ENCODE measurements at regions not wholly inside any gene's neighbourhood (a gene's known extent, or its start where the extent isn't known, plus 50 kb on each side); places are given as distances from the start of the nearest gene placed in this dataset.

GRCh38 chr9:89770531-89771174 lies 165.8 kb downstream of the GADD45G start:
- Histone ChIP-seq H3K9ac (replicated peaks in 1 of 4; ENCODE audit: extremely low read depth in 1 of 4, low read depth in 3 of 4, low read length in 3 of 4) (no peak overlapping the region), H3K4me3 (ENCODE audit: extremely low read depth in 1 of 4, insufficient read depth in 2 of 4, low read depth in 3 of 4, low read length in 4 of 4) (no peak overlapping the region), H3K4me1 (replicated peaks in 1 of 4; ENCODE audit: control insufficient read depth in 3 of 4, insufficient read depth in 4 of 4, low read length in 3 of 4) (no peaks in the 10 kb centered on the region; a peak in 1 of 7 replicates), H2BK15ac (ENCODE audit: low read length) (no peak overlapping the region), H3K4me2 (ENCODE audit: insufficient read depth in 1 of 2, low read depth in 2 of 2, low read length in 2 of 2) (no peak overlapping the region), H2BK20ac (ENCODE audit: low read length) (no peak overlapping the region), H3K56ac (replicated peaks; ENCODE audit: insufficient read length, low read depth, low read length) (no peak overlapping the region), H3K14ac (ENCODE audit: insufficient read length) (no peak overlapping the region), H3K23ac (ENCODE audit: insufficient read length) (no peak overlapping the region), H3K79me2 (ENCODE audit: control insufficient read depth in 1 of 2, insufficient read depth in 2 of 2, low read length in 2 of 2) (no peaks in the 10 kb centered on the region), H3K79me1 (ENCODE audit: low read depth, low read length) (no peaks in the 10 kb centered on the region), H2BK120ac (replicated peaks; ENCODE audit: low read depth, low read length) (no peak overlapping the region), H3K4ac (replicated peaks; ENCODE audit: insufficient read length, low read depth, low read length) (no peak overlapping the region), H4K8ac (ENCODE audit: extremely low read depth, insufficient read depth, low read length) (no peak overlapping the region), H4K5ac (ENCODE audit: insufficient read length, low read depth, low read length) (no peak overlapping the region), H3K27me3 (replicated peaks in 1 of 4; ENCODE audit: control insufficient read depth in 3 of 4, extremely low read depth in 1 of 4, insufficient read depth in 3 of 4, low read length in 3 of 4) (no peaks in the 10 kb centered on the region), H2AK5ac (ENCODE audit: low read depth, low read length) (no peak overlapping the region), H3K9me3 (ENCODE audit: insufficient read depth in 2 of 2, low read depth in 1 of 2, low read length in 1 of 2) (no peaks in the 10 kb centered on the region), H3K27ac (ENCODE audit: low read depth, low read length) (no peak overlapping the region), H2AFZ (ENCODE audit: low read length) (no peak overlapping the region), H2BK12ac (ENCODE audit: low read depth, low read length) (0 out of 2 replicates have a peak overlapping the region, but pooled peaks have one; percentile 27), H2BK5ac (ENCODE audit: low read depth, low read length) (no peak overlapping the region), H4K91ac (replicated peaks; ENCODE audit: insufficient read length, low read length) (no peak overlapping the region), H4K20me1 (replicated peaks in 1 of 2; ENCODE audit: control insufficient read depth in 1 of 2, insufficient read depth in 2 of 2, low read length in 2 of 2) (no peaks in the 10 kb centered on the region), H3K23me2 (ENCODE audit: low read depth, low read length) (no peaks in the 10 kb centered on the region), H3K18ac (ENCODE audit: extremely low read depth, low read length) (no peak overlapping the region), H3K36me3 (ENCODE audit: control insufficient read depth in 2 of 4, insufficient read depth in 4 of 4, low read length in 3 of 4) (no peaks in the 10 kb centered on the region)
- FAIRE-seq = no peak
- WGBS, 2 experiments (ENCODE audit: extremely low coverage in 1 of 2, insufficient coverage in 1 of 2, insufficient read length in 1 of 2, insufficient replicate concordance in 2 of 2, low coverage in 1 of 2, low lambda C conversion rate in 2 of 2, missing lambda C conversion rate in 1 of 2) = 89% methylated on average over 8 of the region's 8 CpGs; no CpG with 5 or more reads in 1 of the 2 experiments
- POLR2A ChIA-PET (ENCODE audit: partially characterized antibody) = no interaction called here
- TF ChIP-seq RAD21 (IDR thresholded peaks at IDR 0.05 in 1 of 2, conservative IDR thresholded peaks at IDR 0.05 in 1 of 2; ENCODE audit: low read depth in 2 of 2, low read length in 2 of 2) (no peak), SIRT6 (IDR thresholded peaks at IDR 0.05; ENCODE audit: low read length) (no peak), ATF2 (IDR thresholded peaks at IDR 0.05; ENCODE audit: low read length) (no peak), KDM1A (IDR thresholded peaks at IDR 0.05; ENCODE audit: borderline replicate concordance, low read length) (no peak), YY1 (IDR thresholded peaks at IDR 0.05; ENCODE audit: low read depth, low read length) (no peak), KDM4A (IDR thresholded peaks at IDR 0.05; ENCODE audit: low read depth, low read length, severe bottlenecking) (no peak)
- CTCF ChIA-PET (ENCODE audit: partially characterized antibody) = no interaction called here
- no peak for DNase-seq (ENCODE audit: low read depth in 1 of 2, low spot score in 2 of 2)

All from H1 (cell line).